ENCODE measurements at regions not wholly inside any gene's neighbourhood (a gene's known extent, or its start where the extent isn't known, plus 50 kb on each side); places are given as distances from the start of the nearest gene placed in this dataset.
"Not testable (repeated sequence)": the region's sequence is repeated elsewhere in the genome, so short reads cannot be mapped to it uniquely, and the experiment has no call there.

GRCh38 chr5:126094991-126095390 lies 328.2 kb upstream of the GRAMD2B start:
- no peak for DNase-seq

GRCh38 chr5:126096442-126097006 lies 326.7 kb upstream of the GRAMD2B start:
- DNase-seq = no peak

- DNase-seq = no peak
Observed at GRCh38 chr5:126097876-126098275, 325.3 kb upstream of the GRAMD2B start.

- DNase-seq = no peak
Observed at GRCh38 chr5:126098330-126099017, 324.7 kb upstream of the GRAMD2B start.

- DNase-seq = no peak
Observed at GRCh38 chr5:126099077-126099476, 324.1 kb upstream of the GRAMD2B start.

GRCh38 chr5:126100767-126101166 lies 322.4 kb upstream of the GRAMD2B start:
- DNase-seq = no peak

- no peak for DNase-seq
Observed at GRCh38 chr5:126101901-126102300, 321.3 kb upstream of the GRAMD2B start.

- DNase-seq = no peak
Observed at GRCh38 chr5:126103050-126103449, 320.2 kb upstream of the GRAMD2B start.

GRCh38 chr5:126103868-126104267 lies 319.3 kb upstream of the GRAMD2B start:
- DNase-seq = no peak

GRCh38 chr5:126104341-126104740 lies 318.9 kb upstream of the GRAMD2B start:
- no peak for DNase-seq

GRCh38 chr5:126104951-126105350 lies 318.3 kb upstream of the GRAMD2B start:
- no peak for DNase-seq

GRCh38 chr5:126106029-126106428 lies 317.2 kb upstream of the GRAMD2B start:
- DNase-seq = no peak

- DNase-seq = no peak
Observed at GRCh38 chr5:126107381-126107780, 315.8 kb upstream of the GRAMD2B start.

- no peak for DNase-seq
Observed at GRCh38 chr5:126108470-126108869, 314.7 kb upstream of the GRAMD2B start.

- DNase-seq = no peak
Observed at GRCh38 chr5:126115059-126115629, 308.1 kb upstream of the GRAMD2B start.

- DNase-seq = no peak
Observed at GRCh38 chr5:126117044-126117443, 306.2 kb upstream of the GRAMD2B start.

GRCh38 chr5:126119887-126120442 lies 303.2 kb upstream of the GRAMD2B start:
- DNase-seq = no peak

GRCh38 chr5:126120939-126121338 lies 302.3 kb upstream of the GRAMD2B start:
- no peak for DNase-seq

GRCh38 chr5:126122942-126123341 lies 300.3 kb upstream of the GRAMD2B start:
- no peak for DNase-seq

- DNase-seq = no peak
Observed at GRCh38 chr5:126124706-126125345, 298.4 kb upstream of the GRAMD2B start.

- DNase-seq = no peak
Observed at GRCh38 chr5:126125407-126125806, 297.8 kb upstream of the GRAMD2B start.

- DNase-seq = no peak
Observed at GRCh38 chr5:126126574-126126973, 296.6 kb upstream of the GRAMD2B start.

GRCh38 chr5:126127371-126127770 lies 295.8 kb upstream of the GRAMD2B start:
- not testable (repeated sequence) for DNase-seq

GRCh38 chr5:126129431-126129830 lies 293.8 kb upstream of the GRAMD2B start:
- DNase-seq = no peak

Measured in T-helper 9 cell (primary cell).